ENCODE measurements at regions not wholly inside any gene's neighbourhood (a gene's known extent, or its start where the extent isn't known, plus 50 kb on each side); places are given as distances from the start of the nearest gene placed in this dataset.

DNA sequence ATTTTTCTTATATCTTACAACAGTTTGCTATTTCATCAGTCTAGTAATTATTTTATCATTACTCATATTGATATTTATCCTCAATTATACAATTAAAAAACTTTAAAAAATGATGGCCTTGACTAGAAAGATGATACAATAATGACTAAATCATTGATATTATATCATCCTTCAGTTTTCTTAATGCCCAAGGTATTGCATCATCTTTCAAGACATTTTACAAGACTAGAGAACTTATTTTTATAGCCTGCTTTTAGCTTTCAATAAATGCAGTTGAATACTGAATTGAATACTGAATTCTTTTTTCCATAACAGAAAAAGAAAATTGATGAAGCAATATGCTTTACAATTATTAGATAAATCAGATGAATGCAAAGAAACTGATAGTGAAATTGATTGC, 886.5 kb upstream of the LRRC4C start:
- TF ChIP-seq, protein P1, sequence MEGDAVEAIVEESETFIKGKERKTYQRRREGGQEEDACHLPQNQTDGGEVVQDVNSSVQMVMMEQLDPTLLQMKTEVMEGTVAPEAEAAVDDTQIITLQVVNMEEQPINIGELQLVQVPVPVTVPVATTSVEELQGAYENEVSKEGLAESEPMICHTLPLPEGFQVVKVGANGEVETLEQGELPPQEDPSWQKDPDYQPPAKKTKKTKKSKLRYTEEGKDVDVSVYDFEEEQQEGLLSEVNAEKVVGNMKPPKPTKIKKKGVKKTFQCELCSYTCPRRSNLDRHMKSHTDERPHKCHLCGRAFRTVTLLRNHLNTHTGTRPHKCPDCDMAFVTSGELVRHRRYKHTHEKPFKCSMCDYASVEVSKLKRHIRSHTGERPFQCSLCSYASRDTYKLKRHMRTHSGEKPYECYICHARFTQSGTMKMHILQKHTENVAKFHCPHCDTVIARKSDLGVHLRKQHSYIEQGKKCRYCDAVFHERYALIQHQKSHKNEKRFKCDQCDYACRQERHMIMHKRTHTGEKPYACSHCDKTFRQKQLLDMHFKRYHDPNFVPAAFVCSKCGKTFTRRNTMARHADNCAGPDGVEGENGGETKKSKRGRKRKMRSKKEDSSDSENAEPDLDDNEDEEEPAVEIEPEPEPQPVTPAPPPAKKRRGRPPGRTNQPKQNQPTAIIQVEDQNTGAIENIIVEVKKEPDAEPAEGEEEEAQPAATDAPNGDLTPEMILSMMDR (IDR thresholded peaks at IDR 0.05 in 4 of 5, conservative IDR thresholded peaks at IDR 0.05 in 1 of 5) = no peak
- TF ChIP-seq POLR2A (IDR thresholded peaks at IDR 0.05) = no peak
